ENCODE measurements at regions not wholly inside any gene's neighbourhood (a gene's known extent, or its start where the extent isn't known, plus 50 kb on each side); places are given as distances from the start of the nearest gene placed in this dataset.
A peak's percentile ranks its signal among the peaks of the same experiment; 100 is the strongest.

GRCh38 chr15:70362886-70363285 lies 265.2 kb upstream of the TLE3 start:
- TF ChIP-seq CTCF (IDR thresholded peaks at IDR 0.05) = peak; percentile 36 to 54 (median 49)
- DNase-seq = peak in 4 of 6 donors; percentile 46 to 70 (median 58)
- ATAC-seq = peak; percentile 71 to 93 (median 91)
- Histone ChIP-seq H3K4me3 (no peak overlapping the region), H3K27ac (no peak overlapping the region), H3K4me1 (no peaks in the 10 kb centered on the region), H3K27me3 (peaks cover 0 to 4% (median 0%) of the 10 kb centered on the region in 4 donors), H3K36me3 (no peaks in the 10 kb centered on the region), H3K9me3 (no peaks in the 10 kb centered on the region)
- 33 to 40% methylated on average over 6 of the region's 6 CpGs for WGBS, 2 donors
- no peak for FAIRE-seq
- intact Hi-C loops (cut with DNase I) = no loop called here

- DNase-seq = peak in 1 of 6 donors; percentile 30
- Histone ChIP-seq H3K4me1 (no peaks in the 10 kb centered on the region), H3K27ac (no peak overlapping the region), H3K27me3 (peaks cover 0 to 4% (median 0%) of the 10 kb centered on the region in 4 donors), H3K36me3 (no peaks in the 10 kb centered on the region), H3K4me3 (no peak overlapping the region), H3K9me3 (no peaks in the 10 kb centered on the region)
- ATAC-seq = peak in 1 of 4 donors; percentile 37
- FAIRE-seq = no peak
- intact Hi-C loops (cut with DNase I) = no loop called here
- TF ChIP-seq CTCF (IDR thresholded peaks at IDR 0.05) = no peak
- 49 to 52% methylated on average over 3 of the region's 3 CpGs for WGBS, 2 donors
These were observed 264.6 kb upstream of the TLE3 start for GRCh38 chr15:70362350-70362749.

DNA sequence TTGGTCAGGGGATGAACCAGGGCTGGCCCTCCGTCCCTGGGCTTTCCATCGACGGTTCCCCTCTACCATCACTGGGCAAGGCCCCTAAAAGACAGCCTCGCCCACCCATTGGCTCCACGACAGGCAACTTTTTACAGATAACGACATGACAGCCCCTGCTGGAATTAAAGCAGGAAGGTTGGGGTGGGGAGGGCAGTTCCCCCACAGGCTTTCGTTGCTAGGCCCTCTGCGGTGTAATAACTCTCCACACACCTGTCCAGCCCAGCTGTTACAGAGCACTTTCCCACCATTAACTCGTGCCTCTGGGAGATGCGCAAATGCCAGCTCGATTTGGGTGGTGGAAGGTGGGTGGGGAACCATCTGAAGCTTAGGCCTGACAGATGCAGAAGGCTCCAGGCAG lies 264.2 kb upstream of the TLE3 start:
- Histone ChIP-seq H3K4me1 (no peaks in the 10 kb centered on the region), H3K27ac (no peak overlapping the region), H3K4me3 (no peak overlapping the region), H3K36me3 (no peaks in the 10 kb centered on the region), H3K9me3 (no peaks in the 10 kb centered on the region), H3K27me3 (peaks cover 0 to 4% (median 0%) of the 10 kb centered on the region in 4 donors)
- no peak for FAIRE-seq
- TF ChIP-seq CTCF (IDR thresholded peaks at IDR 0.05) = no peak
- peak in 1 of 6 donors; percentile 40 for DNase-seq
- ATAC-seq = no peak
- intact Hi-C loops (cut with DNase I) = no loop called here
- WGBS, 2 donors = 88 to 91% methylated on average over 11 of the region's 11 CpGs

GRCh38 chr15:70361106-70361505 lies 263.4 kb upstream of the TLE3 start:
- 91 to 96% methylated on average over 2 of the region's 2 CpGs for WGBS, 2 donors
- Histone ChIP-seq H3K36me3 (no peaks in the 10 kb centered on the region), H3K27me3 (peaks cover 0 to 4% (median 0%) of the 10 kb centered on the region in 4 donors), H3K4me1 (no peaks in the 10 kb centered on the region), H3K4me3 (no peak overlapping the region), H3K27ac (no peak overlapping the region), H3K9me3 (no peaks in the 10 kb centered on the region)
- no peak for TF ChIP-seq CTCF (IDR thresholded peaks at IDR 0.05)
- FAIRE-seq = no peak
- no peak for ATAC-seq
- peak in 1 of 6 donors; percentile 23 for DNase-seq
- intact Hi-C loops (cut with DNase I) = no loop called here

DNA sequence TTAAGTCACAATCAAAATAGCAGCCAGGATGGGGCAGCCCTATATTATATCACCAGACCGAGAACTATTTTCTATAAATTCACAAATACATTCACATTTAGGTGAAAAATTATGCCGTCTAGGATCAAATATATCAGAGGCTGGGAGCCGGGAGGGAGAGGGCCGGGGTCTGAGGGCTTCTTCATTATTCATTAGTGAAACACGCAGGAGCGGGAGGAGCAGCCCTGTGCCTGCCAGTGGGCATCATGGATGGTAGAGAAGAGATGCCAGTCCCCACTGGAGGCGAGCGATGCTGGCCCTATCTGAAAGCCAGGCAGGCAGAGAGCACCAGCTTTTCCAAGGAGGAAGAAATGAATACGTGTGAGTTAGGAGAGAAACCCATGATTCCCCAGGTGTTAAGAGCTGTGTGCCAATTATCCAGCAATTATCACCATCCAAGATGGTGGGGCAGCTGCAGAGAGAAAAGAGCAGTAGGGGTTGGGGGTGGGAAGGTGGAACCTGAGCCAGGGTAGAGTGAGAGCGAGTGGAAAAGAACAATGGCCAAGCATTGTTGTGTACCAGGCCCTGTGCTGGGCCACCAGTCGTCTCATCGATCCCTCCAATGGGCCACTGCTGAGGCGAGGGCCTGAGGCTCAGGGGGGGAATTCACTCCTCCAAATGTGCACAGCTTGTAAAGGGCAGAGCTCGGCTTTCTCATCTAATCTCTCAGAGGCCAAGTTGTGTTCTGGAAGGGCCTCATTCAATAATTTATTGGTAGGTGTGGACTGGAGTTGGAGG lies 261.3 kb upstream of the TLE3 start:
- Histone ChIP-seq H3K4me3 (no peak overlapping the region), H3K4me1 (no peaks in the 10 kb centered on the region), H3K27me3 (no peaks in the 10 kb centered on the region), H3K36me3 (no peaks in the 10 kb centered on the region), H3K27ac (no peak overlapping the region), H3K9me3 (no peaks in the 10 kb centered on the region)
- intact Hi-C loops (cut with DNase I) = no loop called here
- DNase-seq = no peak
- 93 to 94% methylated on average over 14 of the region's 14 CpGs for WGBS, 2 donors
- FAIRE-seq = no peak
- TF ChIP-seq CTCF (IDR thresholded peaks at IDR 0.05) = no peak
- no peak for ATAC-seq
